GM21717 (cell line): ENCODE measurements at regions not wholly inside any gene's neighbourhood (a gene's known extent, or its start where the extent isn't known, plus 50 kb on each side); places are given as distances from the start of the nearest gene placed in this dataset.

Source experiments
- ATAC-seq: cut with Tn5 transposase; IDR thresholded peaks from one replicate; pipeline ENCODE4 v1.9.1; 2021; ENCODE audit warnings: mild to moderate bottlenecking, moderate library complexity; ENCODE audit not compliant: unreplicated experiment

- ATAC-seq = no peak
Measured at GRCh38 chr10:129078346-129078745, 388.7 kb upstream of the MGMT start.

- no peak for ATAC-seq
Measured at GRCh38 chr10:129078746-129079145, 388.3 kb upstream of the MGMT start.

GRCh38 chr10:129079705-129080104, 387.3 kb upstream of the MGMT start:
- ATAC-seq = no peak

GRCh38 chr10:129085811-129086210, 381.2 kb upstream of the MGMT start:
- ATAC-seq = no peak

- ATAC-seq = no peak
Measured at GRCh38 chr10:129089341-129089740, 377.7 kb upstream of the MGMT start.

GRCh38 chr10:129090165-129090564, 376.9 kb upstream of the MGMT start:
- ATAC-seq = no peak

- no peak for ATAC-seq
Measured at GRCh38 chr10:129090618-129091366, 376.2 kb upstream of the MGMT start.

GRCh38 chr10:129093641-129094040, 373.4 kb upstream of the MGMT start:
- no peak for ATAC-seq

GRCh38 chr10:129094233-129094632, 372.8 kb upstream of the MGMT start:
- no peak for ATAC-seq

- ATAC-seq = no peak
Measured at GRCh38 chr10:129094861-129095260, 372.2 kb upstream of the MGMT start.

- ATAC-seq = no peak
Measured at GRCh38 chr10:129095680-129096064, 371.4 kb upstream of the MGMT start.

- ATAC-seq = no peak
Measured at GRCh38 chr10:129096065-129096984, 370.7 kb upstream of the MGMT start.

GRCh38 chr10:129097776-129098330, 369.2 kb upstream of the MGMT start:
- ATAC-seq = no peak

- no peak for ATAC-seq
Measured at GRCh38 chr10:129098517-129098916, 368.5 kb upstream of the MGMT start.

GRCh38 chr10:129099486-129099885, 367.6 kb upstream of the MGMT start:
- ATAC-seq = no peak

GRCh38 chr10:129099992-129100391, 367.0 kb upstream of the MGMT start:
- no peak for ATAC-seq

- no peak for ATAC-seq
Measured at GRCh38 chr10:129101232-129101980, 365.6 kb upstream of the MGMT start.

GRCh38 chr10:129102906-129103693, 363.9 kb upstream of the MGMT start:
- no peak for ATAC-seq

GRCh38 chr10:129104266-129105045, 362.6 kb upstream of the MGMT start:
- ATAC-seq = no peak
